Right kidney (tissue), 1 donor: ENCODE measurements at regions not wholly inside any gene's neighbourhood (a gene's known extent, or its start where the extent isn't known, plus 50 kb on each side); places are given as distances from the start of the nearest gene placed in this dataset.

Experiments
- DNase-seq: peaks from one replicate; pipeline ENCODE4 v3.0.0-alpha.2; 2016

DNA sequence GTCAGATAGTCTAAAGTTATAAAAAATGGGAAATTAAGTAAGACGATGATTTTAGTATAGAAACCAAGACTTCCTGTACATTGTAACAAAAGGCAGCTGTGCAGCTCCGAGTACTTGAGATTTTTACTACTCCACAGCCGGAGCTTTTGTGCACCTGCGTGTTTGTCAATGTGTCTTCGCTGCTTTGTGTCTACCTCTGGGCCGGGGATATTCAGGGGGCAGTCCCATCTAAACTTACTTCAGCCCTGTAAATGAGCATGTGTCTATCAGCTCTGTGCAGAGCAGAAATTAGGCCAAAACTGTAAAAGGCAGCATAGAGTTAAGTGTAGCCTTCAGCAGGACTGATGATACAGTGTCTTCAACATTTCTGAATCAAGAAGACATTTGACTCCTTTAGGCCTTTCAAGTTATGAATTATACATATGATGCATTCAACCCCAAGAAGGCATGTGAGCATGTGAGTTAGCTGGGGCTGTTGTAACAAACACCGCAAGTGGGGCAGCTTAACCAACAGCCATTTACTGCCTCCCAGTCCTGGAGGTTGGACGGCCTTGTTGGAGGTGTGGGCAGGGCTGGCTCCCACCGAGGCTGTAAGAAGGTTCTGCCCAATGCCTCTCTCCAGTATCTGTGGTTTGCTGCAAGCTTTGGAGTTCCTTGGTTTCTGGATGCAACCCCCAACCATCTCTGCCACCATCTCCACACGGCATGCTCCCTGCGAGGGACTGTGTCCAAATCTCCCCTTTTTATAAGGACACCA, 191.0 kb upstream of the IRS2 start:
- no peak for DNase-seq

DNA sequence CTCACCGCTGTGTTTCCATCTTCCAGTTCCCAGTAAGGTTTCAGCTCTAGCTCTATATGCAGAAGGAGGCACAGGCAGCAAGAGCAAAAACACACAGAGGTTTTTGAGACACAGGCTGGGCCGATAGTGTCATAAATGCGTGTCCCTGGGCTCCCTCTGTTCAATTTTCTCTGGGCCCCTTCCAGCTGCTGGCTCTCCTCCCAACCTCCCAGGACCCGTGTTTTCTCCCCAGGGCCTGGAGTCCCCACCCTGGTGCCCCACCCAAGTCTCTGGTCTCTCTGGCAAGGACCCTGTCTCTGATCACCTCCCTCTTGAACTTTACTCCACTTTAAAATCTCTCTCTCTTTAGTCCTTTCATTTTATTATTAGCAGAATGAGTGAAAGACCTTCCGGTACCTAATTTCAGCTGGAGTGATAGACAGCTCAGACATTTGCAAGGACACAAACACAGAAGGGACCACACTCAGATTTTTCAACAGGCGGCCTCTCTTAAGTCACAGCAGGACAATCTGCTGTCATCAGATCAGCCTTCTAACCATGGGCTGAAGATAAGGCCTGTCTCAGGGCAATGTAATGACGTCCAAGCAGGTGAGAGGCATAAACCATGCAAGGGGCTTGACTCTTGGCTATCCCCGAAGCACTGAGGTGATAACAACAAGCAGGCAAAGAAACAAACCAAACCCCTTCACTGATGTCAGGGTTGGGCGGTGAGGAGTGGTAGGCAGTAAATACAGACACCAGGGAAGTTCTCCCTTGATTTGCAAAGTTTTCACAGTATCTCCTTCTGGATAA, 190.0 kb upstream of the IRS2 start:
- DNase-seq = no peak

DNA sequence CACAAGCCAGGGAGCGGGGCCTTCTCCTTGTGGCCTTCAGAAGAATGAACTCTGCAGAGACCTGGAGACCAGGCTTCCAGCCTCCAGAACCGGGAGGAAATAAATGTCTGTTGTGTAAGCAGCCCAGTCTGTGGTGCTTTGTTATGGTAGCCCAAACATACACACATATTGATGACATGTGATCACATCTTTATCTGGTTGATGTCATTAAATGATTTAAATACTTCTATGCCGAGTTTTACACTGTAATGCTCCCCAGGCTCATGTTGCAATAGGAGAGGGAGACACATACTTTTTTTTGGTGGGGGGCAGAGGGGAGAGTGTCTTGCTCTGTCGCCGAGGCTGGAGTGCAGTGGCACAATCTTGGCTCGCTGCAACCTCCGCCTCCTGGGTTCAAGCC, 188.0 kb upstream of the IRS2 start:
- DNase-seq = no peak

DNA sequence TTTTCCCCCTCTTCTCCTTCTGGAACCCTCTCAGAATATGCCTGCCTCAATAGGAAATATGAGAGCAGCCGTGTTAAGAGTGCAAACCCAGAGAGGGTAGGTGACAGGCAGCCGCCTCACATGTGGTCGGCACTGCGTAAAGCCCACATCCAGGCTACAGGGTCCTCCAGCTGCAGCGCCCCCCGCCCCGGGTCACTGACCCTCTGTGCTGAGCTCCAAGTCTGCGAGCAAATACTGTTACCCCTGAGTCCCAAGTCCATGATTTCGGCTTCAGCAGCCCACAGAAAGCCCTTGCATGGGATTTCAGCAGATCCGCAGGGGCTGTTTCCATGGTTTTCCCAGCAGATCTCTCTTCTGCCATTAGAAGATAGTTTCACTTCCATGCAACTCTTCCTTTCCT, 186.9 kb upstream of the IRS2 start:
- DNase-seq = no peak

DNA sequence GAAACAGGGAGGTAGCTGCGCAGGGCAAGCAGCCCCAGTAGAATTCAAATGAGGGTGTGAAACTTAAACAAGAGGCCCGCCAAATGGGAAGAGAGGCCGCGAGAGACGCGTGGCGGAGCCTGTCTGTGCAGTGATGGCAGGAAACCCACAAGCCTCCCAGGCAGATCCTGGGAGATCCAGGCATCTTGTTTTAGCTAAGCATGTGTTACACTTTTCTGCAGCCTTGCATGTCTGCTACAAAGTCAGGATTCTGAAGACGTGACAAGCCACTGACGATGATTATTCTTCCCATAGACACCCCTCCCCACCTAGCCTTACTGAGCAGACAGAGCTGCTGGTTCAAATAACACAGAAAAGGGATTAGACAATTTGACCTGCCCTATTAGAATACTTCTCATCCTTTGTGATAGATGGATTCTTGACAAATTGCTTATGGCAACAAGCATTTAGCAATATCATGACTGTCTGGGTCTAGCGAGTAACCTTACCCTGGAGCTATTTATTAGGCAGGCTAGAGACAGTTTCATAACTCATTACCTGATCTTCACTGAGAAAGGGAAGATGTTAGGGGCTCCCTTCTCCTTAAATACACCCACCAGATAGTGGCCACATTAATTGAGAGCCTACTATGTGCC, 185.2 kb upstream of the IRS2 start:
- DNase-seq = no peak

DNA sequence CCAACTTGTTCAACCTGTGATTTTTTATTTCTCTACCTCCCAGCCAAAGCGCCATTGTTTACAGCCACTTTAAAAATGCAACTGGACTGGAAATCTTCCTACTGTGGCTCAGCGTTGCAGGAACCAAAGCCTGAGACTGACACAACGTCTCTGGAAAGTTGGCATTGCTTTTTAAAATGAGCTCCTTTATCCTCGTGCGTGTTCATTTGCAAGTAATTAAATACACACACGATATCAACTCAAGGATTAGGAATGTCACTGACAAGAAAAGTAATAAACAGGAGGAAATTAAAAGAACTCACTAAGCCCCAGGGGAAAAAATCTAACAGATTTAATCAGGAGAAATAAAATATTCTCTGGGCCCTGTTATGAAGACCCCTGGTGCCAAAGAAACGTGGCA, 184.6 kb upstream of the IRS2 start:
- no peak for DNase-seq

DNA sequence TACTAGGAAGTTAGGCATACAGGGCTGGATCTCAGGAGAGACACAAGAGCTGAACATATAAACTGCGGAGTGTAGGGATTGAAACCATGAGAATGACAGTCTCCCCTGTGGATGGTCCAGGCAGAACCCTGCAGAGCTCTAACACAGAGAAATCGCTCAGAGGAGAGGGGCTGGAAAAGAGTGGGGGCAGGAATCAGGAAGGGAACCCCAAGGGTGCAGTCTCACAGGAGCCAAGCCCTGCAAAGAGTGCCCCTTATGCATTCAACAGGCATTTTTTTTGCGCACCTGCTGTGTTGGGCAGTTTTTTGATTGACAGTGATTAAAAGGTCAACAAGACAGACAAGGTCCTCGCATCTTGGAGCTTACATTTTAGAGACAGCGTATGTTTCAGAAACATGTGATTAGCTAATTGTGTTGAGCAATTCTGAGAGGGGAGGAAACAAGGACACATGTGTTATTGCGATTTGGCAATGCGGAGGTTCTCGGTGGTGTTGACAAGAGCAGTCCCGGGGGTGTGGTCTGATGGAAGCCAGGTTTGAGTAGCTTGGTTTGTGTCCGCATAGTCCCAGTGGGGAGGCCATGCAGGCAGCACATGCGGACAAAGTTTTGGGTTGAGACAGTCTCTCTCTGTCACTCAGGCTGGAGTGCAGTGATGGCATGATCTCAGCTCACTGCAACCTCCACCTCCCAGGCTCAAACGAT, 182.6 kb upstream of the IRS2 start:
- DNase-seq = no peak

DNA sequence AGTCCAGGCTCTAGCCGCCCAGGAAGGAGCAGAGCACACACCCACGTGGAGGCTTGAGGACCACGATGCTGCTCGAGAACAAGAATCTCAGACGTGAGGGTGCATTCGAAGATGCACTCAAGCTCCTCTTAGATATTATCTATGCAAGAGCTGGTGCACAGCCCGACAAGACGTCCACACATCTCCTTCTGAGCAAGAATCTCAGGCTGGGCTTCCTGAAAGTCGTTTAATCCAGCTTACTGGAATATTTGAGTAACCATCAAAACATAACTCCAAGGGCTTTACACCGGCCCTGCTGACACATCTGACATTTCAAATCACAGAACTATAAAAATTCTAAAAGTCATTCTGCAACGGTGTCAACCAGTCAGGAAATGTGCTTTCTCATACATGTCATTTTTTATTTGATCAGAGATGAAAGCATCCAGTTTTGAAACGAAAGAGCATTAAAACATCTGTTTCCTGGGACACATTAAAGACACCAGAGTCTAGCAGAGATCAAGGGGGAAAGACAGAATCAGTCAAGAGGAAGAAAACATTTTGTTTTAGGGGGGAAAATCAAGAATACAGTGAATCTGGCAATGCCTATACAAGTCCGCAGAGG, 177.7 kb upstream of the IRS2 start:
- DNase-seq = no peak

DNA sequence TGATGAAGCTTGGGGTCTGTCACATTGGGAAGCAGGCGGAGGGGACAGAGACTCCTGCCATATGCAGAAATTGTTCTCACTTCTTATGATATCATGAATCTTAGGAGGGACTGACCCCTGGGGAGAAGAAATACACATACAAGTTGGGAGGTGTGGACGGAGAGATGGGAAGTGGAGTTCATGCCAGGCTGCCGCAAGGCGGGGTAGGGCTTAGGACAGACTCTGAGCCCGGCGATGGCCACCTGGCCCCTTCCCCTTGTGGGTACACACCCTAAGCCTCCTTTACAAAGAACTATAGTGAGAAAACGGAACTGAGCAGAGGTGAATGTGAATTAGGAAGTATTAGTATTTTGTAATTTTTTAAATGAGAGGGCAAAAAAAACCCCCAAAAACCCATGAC, 177.0 kb upstream of the IRS2 start:
- no peak for DNase-seq

DNA sequence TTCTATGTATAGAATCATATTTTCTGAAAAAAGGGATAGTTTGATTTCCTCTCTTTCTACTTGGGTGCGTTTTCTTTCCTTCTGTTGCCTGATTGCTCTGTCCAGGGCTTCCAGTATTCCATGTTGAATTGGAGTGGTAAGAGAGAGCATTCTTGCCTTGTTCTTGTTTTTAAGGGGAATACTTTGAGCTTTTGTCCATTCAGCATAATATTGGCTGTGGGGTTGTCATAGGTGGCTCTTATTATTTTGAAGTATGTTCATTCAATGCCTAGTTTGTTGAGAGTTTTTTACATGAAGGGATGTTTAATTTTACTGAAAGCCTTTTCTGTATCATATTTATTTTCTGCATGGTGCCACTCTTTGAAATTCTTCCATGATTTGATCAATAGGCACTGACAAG, 173.5 kb upstream of the IRS2 start:
- no peak for DNase-seq

DNA sequence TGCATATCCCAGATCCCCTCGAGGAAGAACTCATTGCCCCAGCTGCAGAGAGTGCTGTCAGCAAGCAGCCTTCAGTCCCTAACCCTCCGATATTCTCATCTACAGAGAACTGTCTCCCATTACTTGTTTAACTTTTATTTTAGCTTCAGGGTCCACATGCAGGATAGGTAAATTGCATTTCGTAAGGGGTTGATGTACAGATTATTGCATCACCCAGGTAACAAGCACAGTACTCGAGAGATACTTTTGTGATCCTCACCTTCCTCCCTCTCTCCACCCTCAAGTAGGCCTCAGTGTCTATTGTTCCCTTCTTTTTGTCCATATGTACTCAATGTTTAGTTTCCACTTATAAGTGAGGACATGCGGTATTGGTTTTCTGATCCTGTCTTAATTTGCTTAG, 171.5 kb upstream of the IRS2 start:
- DNase-seq = no peak

DNA sequence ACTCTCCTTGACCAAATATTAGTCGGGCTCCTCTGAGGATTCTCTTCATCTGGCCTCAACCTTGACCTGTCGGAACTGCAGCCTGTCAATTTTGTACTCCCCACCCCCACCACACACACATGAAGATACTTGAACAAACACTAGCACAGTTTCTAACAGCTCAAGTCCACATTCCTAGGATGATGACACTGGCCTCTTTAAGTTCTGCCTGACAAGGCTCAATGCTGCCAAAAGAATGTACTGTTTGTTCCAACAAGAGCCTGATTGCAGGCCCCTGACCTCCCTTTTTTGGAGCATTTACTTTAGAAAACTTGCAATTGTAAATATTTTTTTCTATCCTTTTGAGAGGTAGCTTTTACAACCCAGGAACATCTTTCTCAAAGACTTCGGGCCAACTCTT, 169.2 kb upstream of the IRS2 start:
- no peak for DNase-seq

DNA sequence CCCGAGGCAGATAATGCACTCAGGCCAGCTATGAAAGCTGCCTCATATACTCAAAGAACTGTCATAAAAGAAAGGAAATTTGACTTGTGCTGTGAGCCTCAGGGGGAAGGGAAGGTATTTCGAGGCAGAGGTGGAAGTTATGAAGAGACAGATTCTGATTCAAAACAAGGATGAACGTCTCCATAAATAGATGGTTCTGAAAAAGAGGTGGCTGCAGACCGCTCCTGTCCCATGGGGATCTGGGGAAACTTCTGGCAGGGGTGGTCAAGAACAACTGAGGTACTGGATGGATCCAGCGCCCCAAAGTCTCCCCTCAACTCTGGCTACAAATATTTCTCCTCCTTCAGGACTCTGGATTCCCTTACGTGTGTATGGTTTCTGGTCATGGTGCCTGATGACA, 168.1 kb upstream of the IRS2 start:
- DNase-seq = no peak

DNA sequence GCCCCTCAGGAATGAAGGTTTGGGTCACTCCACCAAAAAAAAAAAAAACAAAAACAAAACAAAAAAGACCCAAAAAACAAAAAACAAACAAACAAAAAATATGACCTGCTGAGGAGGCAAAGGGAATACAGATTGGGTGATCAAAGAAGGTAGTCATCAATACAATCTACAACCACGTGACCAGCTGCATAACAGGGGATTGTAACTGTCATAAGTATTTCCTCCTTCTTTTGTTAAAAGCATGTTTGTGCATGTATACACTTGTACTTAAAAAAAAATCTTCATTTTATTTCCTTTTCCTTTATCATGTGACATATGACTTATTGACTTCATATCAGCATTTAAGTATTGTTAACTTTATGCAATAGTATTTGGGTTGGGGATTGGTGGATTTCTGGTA, 165.1 kb upstream of the IRS2 start:
- no peak for DNase-seq

DNA sequence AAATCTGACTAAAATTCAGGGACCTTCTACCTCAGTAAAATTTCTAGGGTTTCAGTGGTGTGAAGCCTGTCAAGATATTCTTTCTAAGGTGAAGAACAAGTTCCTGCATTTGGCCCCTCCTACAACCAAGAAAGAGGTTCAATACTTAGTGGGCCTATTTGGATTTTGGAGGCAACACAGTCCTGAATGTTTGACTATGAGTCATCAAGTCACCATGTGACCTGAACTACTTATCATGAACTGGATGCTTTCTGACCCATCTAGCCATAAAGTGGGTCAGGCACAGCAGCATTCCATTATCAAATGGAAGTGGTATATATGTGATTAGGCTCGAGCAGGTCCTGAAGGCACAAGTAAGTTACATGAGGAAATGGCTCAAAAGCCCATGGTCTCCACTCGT, 163.0 kb upstream of the IRS2 start:
- DNase-seq = no peak

DNA sequence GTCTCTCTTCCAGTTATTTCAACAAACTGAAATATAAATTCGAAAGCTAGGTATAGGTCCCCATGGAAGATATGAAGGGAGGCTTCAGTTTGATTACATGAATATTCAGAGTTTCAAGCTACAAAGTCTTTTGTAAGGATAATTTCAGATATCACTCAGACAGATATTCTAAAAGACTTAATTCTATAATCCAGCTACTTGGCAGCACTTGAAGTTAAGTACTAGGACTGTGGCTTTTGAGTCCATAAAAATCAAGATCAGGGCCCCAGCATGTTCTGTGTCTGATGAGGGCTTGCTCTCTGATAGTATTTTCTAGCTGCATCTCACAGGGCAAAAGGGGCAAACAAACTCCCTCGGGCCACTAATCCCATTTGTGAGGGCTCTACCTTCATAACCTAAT, 160.6 kb upstream of the IRS2 start:
- no peak for DNase-seq

DNA sequence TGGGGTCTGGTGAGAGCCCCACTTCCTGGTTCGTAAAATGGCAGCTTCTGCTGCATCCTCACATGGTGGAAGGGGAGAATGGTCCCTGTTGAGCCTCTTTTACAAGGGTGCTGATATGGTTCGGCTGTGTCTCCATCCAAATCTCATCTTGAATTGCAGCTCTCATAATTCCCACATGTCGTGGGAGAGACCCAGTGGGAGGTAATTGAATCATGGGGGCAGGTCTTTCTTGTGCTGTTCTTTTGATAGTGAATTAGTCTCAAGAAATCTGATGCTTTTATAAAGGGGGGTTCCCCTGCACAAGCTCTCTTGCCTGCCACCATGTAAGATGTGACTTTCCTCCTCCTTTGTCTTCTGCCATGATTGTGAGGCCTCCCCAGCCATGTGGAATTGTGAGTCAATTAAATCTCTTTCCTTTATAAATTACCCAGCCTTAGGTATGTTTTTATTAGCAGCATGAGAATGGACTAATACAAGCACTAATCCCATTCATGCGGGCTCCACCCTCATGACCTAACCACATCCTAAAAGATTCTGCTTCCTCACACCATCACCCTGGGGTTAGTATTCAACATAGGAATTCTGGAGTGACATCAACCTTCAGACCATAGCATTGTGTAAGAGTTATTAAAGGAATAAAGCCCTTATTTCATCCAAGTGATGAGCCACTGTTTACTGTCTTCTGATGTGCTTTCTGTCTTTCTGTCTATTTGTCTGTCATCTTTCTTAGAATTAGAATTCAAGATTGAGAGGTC, 159.0 kb upstream of the IRS2 start:
- DNase-seq = no peak

DNA sequence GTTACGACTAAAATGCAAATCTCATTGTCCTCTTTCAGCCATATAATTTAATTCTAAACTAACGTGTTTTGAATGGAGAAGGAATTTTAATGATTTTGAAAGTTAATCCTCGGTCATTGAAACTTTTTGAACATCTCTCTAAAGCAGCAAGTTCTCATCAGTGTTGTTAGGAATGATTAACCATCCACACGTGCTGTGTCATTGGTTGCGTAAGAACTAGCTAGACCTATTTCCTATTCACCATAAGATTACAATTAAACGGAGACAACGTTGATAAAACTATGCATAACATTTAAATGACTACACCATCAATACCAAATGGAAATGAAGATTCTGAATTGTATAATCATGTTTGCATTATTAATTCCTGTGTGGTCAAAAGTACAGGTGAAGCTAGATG, 155.6 kb upstream of the IRS2 start:
- DNase-seq = no peak

DNA sequence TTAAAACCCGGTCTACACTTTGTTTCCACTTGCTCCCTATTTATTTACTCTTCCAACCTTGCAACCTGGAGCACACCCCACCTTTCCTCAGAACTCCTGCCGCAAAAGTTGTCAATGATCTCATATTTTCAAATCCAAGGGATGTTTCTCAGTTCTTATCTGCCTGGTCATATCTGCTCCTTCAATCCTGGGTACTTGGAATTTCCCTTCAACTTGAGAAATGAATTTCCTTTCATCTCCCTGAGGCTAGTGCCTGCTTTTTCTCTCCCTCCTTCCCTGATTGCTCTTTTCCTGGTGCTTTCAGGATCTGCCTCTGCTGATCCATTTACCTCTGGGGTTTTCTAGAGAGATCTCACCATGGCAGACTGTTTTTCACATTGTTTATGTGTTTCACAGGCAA, 154.8 kb upstream of the IRS2 start:
- DNase-seq = no peak

DNA sequence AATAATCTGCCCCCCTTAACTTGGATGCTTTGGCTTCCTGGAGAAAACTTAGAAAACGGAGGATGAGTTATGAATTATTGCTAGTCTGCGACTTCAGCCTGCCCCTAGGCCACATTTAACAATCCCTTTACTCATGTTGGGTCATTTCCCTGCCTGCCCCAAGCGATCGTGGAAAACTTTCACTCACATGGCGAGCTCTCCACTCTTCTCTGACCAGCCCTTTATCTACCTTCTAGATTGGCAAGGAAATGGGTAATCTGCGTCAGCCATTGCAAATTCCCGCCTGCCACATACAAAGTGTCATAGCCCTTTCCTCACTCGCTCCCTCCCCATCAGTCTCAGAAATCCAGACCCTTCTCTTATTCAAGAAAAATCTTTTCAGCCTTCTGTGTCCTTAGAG, 154.3 kb upstream of the IRS2 start:
- no peak for DNase-seq

DNA sequence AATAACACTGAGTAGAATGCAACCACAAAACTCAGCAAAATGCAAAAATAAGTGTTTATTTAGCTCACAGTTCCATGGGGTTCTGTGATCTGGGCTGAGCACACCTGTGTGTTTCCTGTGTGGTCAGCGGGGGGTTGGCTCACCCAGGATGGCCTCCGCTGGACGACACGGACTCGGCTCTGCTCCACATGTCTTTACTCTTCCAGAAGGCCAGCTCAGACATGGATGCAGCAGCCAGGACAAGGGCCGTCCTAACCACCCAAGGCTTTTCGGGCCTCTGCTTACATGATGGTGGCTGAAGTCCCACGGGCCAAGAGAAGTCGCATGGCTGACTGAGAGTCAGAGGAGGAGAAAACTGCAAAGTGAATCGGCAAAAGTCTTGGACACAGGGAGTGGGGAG, 153.5 kb upstream of the IRS2 start:
- no peak for DNase-seq

DNA sequence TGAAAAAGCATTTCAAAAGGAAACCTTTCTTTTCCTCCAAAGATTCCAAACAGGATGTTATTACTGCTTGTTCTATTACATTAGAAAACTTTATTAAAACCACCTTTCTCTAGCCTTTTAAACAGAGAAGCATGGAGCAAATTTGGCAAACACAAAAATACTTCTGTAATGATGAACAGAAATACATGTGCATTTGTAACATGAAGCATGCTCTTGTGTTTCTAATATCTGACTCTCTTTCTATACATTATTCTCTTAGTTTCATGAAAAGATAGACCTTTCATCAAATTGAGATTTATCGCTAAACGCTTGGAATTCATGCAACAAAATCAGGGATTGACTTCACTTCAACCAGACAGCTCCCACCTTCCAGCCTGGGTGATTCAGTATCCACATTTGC, 152.8 kb upstream of the IRS2 start:
- no peak for DNase-seq
